GM18511 (cell line): ENCODE measurements at regions not wholly inside any gene's neighbourhood (a gene's known extent, or its start where the extent isn't known, plus 50 kb on each side); places are given as distances from the start of the nearest gene placed in this dataset.
"Not testable (repeated sequence)": the region's sequence is repeated elsewhere in the genome, so short reads cannot be mapped to it uniquely, and the experiment has no call there.

Experiments used
- ATAC-seq: cut with Tn5 transposase; IDR thresholded peaks from one replicate; pipeline ENCODE4 v1.9.1; 2021; ENCODE audit warnings: mild to moderate bottlenecking, moderate library complexity; ENCODE audit not compliant: unreplicated experiment

GRCh38 chr6:2611092-2611491, 139.6 kb downstream of the MYLK4 start:
- no peak for ATAC-seq

- ATAC-seq: no peak
Observed at GRCh38 chr6:2608503-2608902, 142.2 kb downstream of the MYLK4 start.

GRCh38 chr6:2600363-2600762, 150.4 kb downstream of the MYLK4 start:
- ATAC-seq: no peak

GRCh38 chr6:2599817-2600216, 150.9 kb downstream of the MYLK4 start:
- no peak for ATAC-seq

- no peak for ATAC-seq
Observed at GRCh38 chr6:2598867-2599266, 151.9 kb downstream of the MYLK4 start.

GRCh38 chr6:2597991-2598390, 152.7 kb downstream of the MYLK4 start:
- no peak for ATAC-seq

- ATAC-seq: not testable (repeated sequence)
Observed at GRCh38 chr6:2597457-2597856, 153.3 kb downstream of the MYLK4 start.

- ATAC-seq: no peak
Observed at GRCh38 chr6:2596222-2596621, 154.5 kb downstream of the MYLK4 start.

GRCh38 chr6:2594868-2595267, 155.9 kb downstream of the MYLK4 start:
- ATAC-seq: no peak

- no peak for ATAC-seq
Observed at GRCh38 chr6:2593167-2593566, 157.6 kb downstream of the MYLK4 start.

GRCh38 chr6:2589171-2589661, 161.5 kb downstream of the MYLK4 start:
- ATAC-seq: no peak

- no peak for ATAC-seq
Observed at GRCh38 chr6:2583459-2583858, 167.3 kb downstream of the MYLK4 start.

GRCh38 chr6:2582268-2582667, 168.5 kb downstream of the MYLK4 start:
- no peak for ATAC-seq

- ATAC-seq: no peak
Observed at GRCh38 chr6:2581611-2582010, 169.1 kb downstream of the MYLK4 start.

GRCh38 chr6:2581011-2581410, 169.7 kb downstream of the MYLK4 start:
- ATAC-seq: no peak

- ATAC-seq: no peak
Observed at GRCh38 chr6:2579804-2580570, 170.7 kb downstream of the MYLK4 start.

GRCh38 chr6:2579241-2579761, 171.4 kb downstream of the MYLK4 start:
- no peak for ATAC-seq

- no peak for ATAC-seq
Observed at GRCh38 chr6:2578767-2579166, 172.0 kb downstream of the MYLK4 start.

- ATAC-seq: no peak
Observed at GRCh38 chr6:2576499-2576898, 174.2 kb downstream of the MYLK4 start.

GRCh38 chr6:2575236-2575635, 175.5 kb downstream of the MYLK4 start:
- ATAC-seq: no peak

- ATAC-seq: not testable (repeated sequence)
Observed at GRCh38 chr6:2569420-2569819, 181.3 kb downstream of the MYLK4 start.

- no peak for ATAC-seq
Observed at GRCh38 chr6:2566048-2566447, 184.7 kb downstream of the MYLK4 start.

GRCh38 chr6:2565499-2565898, 185.2 kb downstream of the MYLK4 start:
- no peak for ATAC-seq
